ENCODE measurements at regions not wholly inside any gene's neighbourhood (a gene's known extent, or its start where the extent isn't known, plus 50 kb on each side); places are given as distances from the start of the nearest gene placed in this dataset.

DNA sequence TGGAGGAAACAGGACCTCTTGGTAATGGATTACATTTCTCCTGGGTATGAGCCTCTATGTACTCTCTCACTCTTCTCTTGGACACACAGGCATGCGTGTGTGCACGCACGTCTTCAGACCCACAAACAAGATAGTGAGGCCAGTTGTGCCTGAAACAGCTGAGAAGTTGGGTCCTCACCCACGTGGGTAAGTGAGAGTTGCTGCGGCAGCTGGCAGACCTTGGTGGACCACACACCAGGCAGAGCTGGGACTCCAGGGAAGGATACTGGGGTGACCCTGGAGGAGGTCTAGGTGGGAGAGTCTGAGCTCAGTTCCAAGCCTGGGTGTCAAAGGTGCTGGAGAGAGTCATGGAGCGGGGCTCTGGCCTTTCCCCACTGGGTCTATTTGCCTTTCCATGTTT, 194.3 kb downstream of the HAUS1 start:
- no peak overlapping the region for H3K4me3 ChIP-seq (ENCODE audit: low read depth, low read length)
- DNase-seq (ENCODE audit: low read depth) = no peak
- TF ChIP-seq, protein P1, sequence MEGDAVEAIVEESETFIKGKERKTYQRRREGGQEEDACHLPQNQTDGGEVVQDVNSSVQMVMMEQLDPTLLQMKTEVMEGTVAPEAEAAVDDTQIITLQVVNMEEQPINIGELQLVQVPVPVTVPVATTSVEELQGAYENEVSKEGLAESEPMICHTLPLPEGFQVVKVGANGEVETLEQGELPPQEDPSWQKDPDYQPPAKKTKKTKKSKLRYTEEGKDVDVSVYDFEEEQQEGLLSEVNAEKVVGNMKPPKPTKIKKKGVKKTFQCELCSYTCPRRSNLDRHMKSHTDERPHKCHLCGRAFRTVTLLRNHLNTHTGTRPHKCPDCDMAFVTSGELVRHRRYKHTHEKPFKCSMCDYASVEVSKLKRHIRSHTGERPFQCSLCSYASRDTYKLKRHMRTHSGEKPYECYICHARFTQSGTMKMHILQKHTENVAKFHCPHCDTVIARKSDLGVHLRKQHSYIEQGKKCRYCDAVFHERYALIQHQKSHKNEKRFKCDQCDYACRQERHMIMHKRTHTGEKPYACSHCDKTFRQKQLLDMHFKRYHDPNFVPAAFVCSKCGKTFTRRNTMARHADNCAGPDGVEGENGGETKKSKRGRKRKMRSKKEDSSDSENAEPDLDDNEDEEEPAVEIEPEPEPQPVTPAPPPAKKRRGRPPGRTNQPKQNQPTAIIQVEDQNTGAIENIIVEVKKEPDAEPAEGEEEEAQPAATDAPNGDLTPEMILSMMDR (IDR thresholded peaks at IDR 0.05; ENCODE audit: low read depth, low read length) = no peak
- no peak for TF ChIP-seq POLR2A (IDR thresholded peaks at IDR 0.05; ENCODE audit: extremely low read depth, insufficient read length)
- no peak for TF ChIP-seq MYC (IDR thresholded peaks at IDR 0.05; ENCODE audit: low read depth, low read length)
- no peak for TF ChIP-seq MAX (IDR thresholded peaks at IDR 0.05; ENCODE audit: low read depth, low read length)

DNA sequence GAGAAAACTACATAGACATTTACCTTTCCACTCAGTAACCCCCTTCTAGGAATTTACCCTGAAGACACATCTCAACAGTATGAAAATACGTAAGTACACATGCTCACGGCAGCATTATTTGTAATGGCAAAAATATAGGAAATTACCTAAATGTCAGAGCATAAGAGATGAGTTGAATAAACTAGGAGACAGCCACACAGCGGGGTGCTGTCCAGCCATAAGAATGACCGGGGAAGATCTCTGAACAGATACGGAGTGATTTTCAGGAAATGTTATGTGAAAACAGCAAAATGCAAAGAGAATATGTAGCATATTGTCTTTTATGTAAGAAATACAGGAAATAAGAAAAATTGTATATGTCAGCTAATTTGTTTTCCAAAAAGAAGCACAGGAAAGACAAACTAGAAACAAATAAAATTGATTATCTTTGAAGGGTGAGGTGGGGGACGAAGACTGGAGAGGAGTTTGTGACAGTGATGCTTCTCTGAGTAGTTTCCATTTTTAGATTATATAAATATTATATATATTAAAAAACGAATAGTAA, 195.4 kb downstream of the HAUS1 start:
- H3K4me3 ChIP-seq (ENCODE audit: low read depth, low read length) = no peak overlapping the region
- TF ChIP-seq, protein P1 (IDR thresholded peaks at IDR 0.05; ENCODE audit: low read depth, low read length) = no peak
- TF ChIP-seq MAX (IDR thresholded peaks at IDR 0.05; ENCODE audit: low read depth, low read length) (no peak), MYC (IDR thresholded peaks at IDR 0.05; ENCODE audit: low read depth, low read length) (no peak), POLR2A (IDR thresholded peaks at IDR 0.05; ENCODE audit: extremely low read depth, insufficient read length) (no peak)
- no peak for DNase-seq (ENCODE audit: low read depth)

DNA sequence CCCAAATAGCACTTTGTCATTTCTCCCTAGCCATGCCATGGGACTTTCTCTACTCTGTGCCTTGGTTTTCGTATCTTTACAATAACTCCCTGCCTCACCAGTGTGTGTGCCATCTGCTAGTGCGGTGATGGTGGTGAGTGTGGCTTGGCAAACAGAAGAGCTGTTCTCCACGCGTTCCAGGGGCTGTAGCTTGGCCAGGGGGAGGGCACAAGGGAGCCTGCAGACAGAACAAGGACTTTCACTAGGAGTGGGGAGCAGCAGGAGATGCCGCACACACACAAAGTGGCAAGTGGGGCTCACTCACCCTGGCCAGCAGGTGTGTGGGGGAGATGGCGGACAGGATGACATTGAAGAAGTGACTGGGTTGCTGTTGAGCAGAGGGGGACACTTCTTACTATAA, 196.9 kb downstream of the HAUS1 start:
- TF ChIP-seq MAX (IDR thresholded peaks at IDR 0.05; ENCODE audit: low read depth, low read length) = no peak
- TF ChIP-seq MYC (IDR thresholded peaks at IDR 0.05; ENCODE audit: low read depth, low read length) = no peak
- no peak for TF ChIP-seq POLR2A (IDR thresholded peaks at IDR 0.05; ENCODE audit: extremely low read depth, insufficient read length)
- TF ChIP-seq, protein P1 (IDR thresholded peaks at IDR 0.05; ENCODE audit: low read depth, low read length) = no peak
- no peak overlapping the region for H3K4me3 ChIP-seq (ENCODE audit: low read depth, low read length)
- no peak for DNase-seq (ENCODE audit: low read depth)

GRCh38 chr18:46301571-46301970, 197.4 kb downstream of the HAUS1 start:
- no peak for DNase-seq (ENCODE audit: low read depth)
- no peak overlapping the region for H3K4me3 ChIP-seq (ENCODE audit: low read depth, low read length)
- TF ChIP-seq, protein P1 (IDR thresholded peaks at IDR 0.05; ENCODE audit: low read depth, low read length) = no peak
- no peak for TF ChIP-seq MYC (IDR thresholded peaks at IDR 0.05; ENCODE audit: low read depth, low read length)
- no peak for TF ChIP-seq POLR2A (IDR thresholded peaks at IDR 0.05; ENCODE audit: extremely low read depth, insufficient read length)
- TF ChIP-seq MAX (IDR thresholded peaks at IDR 0.05; ENCODE audit: low read depth, low read length) = no peak

DNA sequence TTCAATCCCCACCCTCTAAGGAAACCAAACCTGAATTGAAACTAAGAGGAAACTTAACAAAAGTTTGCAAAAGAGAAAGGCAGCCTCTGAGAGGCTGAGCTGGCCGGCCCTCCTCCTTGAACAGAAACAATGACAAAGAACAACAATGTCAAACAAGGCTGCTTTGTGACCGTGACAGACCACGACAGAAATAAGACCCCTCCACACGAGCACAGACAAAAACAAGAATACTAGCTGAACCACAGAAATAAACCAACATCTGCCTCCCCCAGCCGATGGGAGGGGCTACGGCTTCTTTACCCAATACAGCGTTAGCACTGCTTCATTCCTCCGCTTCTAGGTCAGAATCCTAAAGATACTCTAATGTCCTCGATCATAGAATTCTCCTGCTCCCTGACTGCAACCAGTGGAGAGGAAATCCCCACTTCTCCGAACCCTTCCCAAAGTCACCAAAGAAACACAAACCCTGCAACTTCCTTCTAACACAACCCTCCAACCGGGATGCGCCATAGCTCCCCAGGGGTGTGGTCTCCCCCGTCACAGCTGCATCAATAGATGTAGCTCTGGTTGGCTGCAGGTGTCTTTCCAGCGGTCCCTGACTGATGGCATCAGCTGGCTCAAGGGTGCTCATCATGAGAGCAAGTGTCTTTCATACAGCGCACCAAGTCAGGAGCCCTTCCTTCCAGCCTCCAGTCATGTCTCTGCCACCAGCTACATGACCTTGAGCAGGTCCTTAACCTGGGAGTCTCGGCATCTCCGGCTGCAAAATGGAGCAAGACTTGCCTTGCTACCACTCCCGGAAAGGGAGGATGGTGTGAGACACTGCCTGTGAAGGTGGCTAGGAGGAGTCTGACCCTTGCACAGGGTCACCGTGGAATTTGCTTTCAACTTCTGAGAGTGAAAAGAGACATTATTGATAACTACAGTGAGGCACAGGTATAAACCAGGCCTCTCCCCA, 198.6 kb downstream of the HAUS1 start:
- no peak overlapping the region for H3K4me3 ChIP-seq (ENCODE audit: low read depth, low read length)
- DNase-seq (ENCODE audit: low read depth) = no peak
- TF ChIP-seq MAX (IDR thresholded peaks at IDR 0.05; ENCODE audit: low read depth, low read length) (no peak), POLR2A (IDR thresholded peaks at IDR 0.05; ENCODE audit: extremely low read depth, insufficient read length) (no peak), MYC (IDR thresholded peaks at IDR 0.05; ENCODE audit: low read depth, low read length) (no peak)
- TF ChIP-seq, protein P1 (IDR thresholded peaks at IDR 0.05; ENCODE audit: low read depth, low read length) = no peak
